Endothelial cell of umbilical vein (primary cell): ENCODE measurements at regions not wholly inside any gene's neighbourhood (a gene's known extent, or its start where the extent isn't known, plus 50 kb on each side); places are given as distances from the start of the nearest gene placed in this dataset.

ENCODE experiments used
- BruUV-seq: library from RNA; stranded (reverse); fragments of 400-500 nt; replicated peaks from 2 replicates; lab custom pipeline; 2021; lab: Mats Ljungman, UMichigan
- CTCF ChIA-PET: fragments of 300-600, 350-600 bp; sonication (Branson Sonifier 250); formaldehyde crosslinking; loops from one replicate; lab custom pipeline; 2021; ENCODE audit warnings: antibody characterized with exemption, inconsistent platforms; lab: Charles Lee
- POLR2A ChIA-PET: fragments of 300-600, 350-600 bp; sonication (Branson Sonifier 250); formaldehyde crosslinking; loops from one replicate; lab custom pipeline; 2021; ENCODE audit warnings: antibody characterized with exemption, inconsistent platforms; lab: Charles Lee
- DNase-seq: peaks from one replicate; pipeline ENCODE4 v3.0.0-alpha.2; 2011; ENCODE audit warnings: low read depth, low spot score
- FAIRE-seq: peaks from 2 replicates; lab custom pipeline; 2011; peaks lifted over from hg19 to GRCh38; lab: Jason Lieb, UNC
- H2AFZ ChIP-seq: 2 replicates; pipeline ENCODE4 v1.6.0; 2012; ENCODE audit warnings: low read depth, low read length, control low read depth, inconsistent platforms
- H3K27ac ChIP-seq: 2 replicates; pipeline ENCODE4 v1.5.1; 2011; ENCODE audit warnings: low read depth, mild to moderate bottlenecking, control low read depth, low read length, moderate library complexity; ENCODE audit not compliant: insufficient read depth
- H3K27me3 ChIP-seq, 2 experiments: 2 replicates each; pipeline versions ENCODE4 v1.6.0 to v1.6.1; 2011; ENCODE audit warnings: low read length in 2 of 2, mixed read lengths in 1 of 2; ENCODE audit not compliant: control insufficient read depth in 2 of 2, insufficient read depth in 2 of 2
- H3K36me3 ChIP-seq, 2 experiments: 2 replicates in 1 of 2; 3 replicates in 1 of 2; pipeline ENCODE4 v1.5.1; 2011; ENCODE audit warnings: low read length in 2 of 2, mild to moderate bottlenecking in 1 of 2, moderate library complexity in 1 of 2; ENCODE audit not compliant: control insufficient read depth in 2 of 2, insufficient read depth in 2 of 2; ENCODE audit errors: extremely low read depth in 1 of 2
- H3K4me1 ChIP-seq: 3 replicates; pipeline ENCODE4 v1.5.1; 2011; ENCODE audit warnings: mild to moderate bottlenecking, low read length; ENCODE audit not compliant: control insufficient read depth, insufficient read depth; ENCODE audit errors: extremely low read depth
- H3K4me2 ChIP-seq: 2 replicates; pipeline ENCODE4 v1.6.1; 2011; ENCODE audit warnings: low read length, control low read depth, mixed read lengths; ENCODE audit not compliant: insufficient read depth
- H3K4me3 ChIP-seq, 3 experiments: fragments of 200-600 bp in 1 of 3; sonication (generic), shearing (Covaris generic) in 1 of 3; replicated peaks in 1 of 3; 2 replicates each; pipeline ENCODE4 v1.5.1; 2011 to 2016; ENCODE audit warnings: control low read depth in 3 of 3, low read length in 3 of 3, mild to moderate bottlenecking in 2 of 3, inconsistent platforms in 1 of 3, low read depth in 1 of 3, moderate library complexity in 1 of 3; ENCODE audit not compliant: insufficient read depth in 1 of 3
- H3K79me2 ChIP-seq: 2 replicates; pipeline ENCODE4 v1.6.0; 2012; ENCODE audit warnings: low read length, inconsistent platforms; ENCODE audit not compliant: control insufficient read depth, insufficient read depth
- H3K9ac ChIP-seq: replicated peaks from 2 replicates; pipeline ENCODE3; 2011; ENCODE audit warnings: low read length, control low read depth; ENCODE audit not compliant: insufficient read depth; ENCODE audit errors: extremely low read depth
- H3K9me1 ChIP-seq: replicated peaks from 3 replicates; pipeline ENCODE4 v1.6.0; 2011; ENCODE audit warnings: mild to moderate bottlenecking, low read length; ENCODE audit not compliant: control insufficient read depth, insufficient read depth; ENCODE audit errors: extremely low read depth
- H3K9me3 ChIP-seq: replicated peaks from 2 replicates; pipeline ENCODE4 v1.5.1; 2012; ENCODE audit warnings: low read length, inconsistent platforms; ENCODE audit not compliant: control insufficient read depth, insufficient read depth
- H4K20me1 ChIP-seq: replicated peaks from 2 replicates; pipeline ENCODE3; 2011; ENCODE audit warnings: mild to moderate bottlenecking, low read length; ENCODE audit not compliant: control insufficient read depth, insufficient read depth; ENCODE audit errors: extremely low read depth
- EZH2 ChIP-seq: IDR thresholded peaks from 2 replicates; pipeline ENCODE4 v1.6.1; 2012; ENCODE audit warnings: borderline replicate concordance, low read depth, mild to moderate bottlenecking, moderate library complexity, low read length, inconsistent platforms; ENCODE audit not compliant: severe bottlenecking
- GATA2 ChIP-seq: IDR thresholded peaks from 2 replicates; pipeline ENCODE4 v1.7.0; 2011; ENCODE audit warnings: low read depth, mild to moderate bottlenecking, moderate library complexity, mixed read lengths, low read length; ENCODE audit not compliant: insufficient read length, insufficient read depth
- JUN ChIP-seq: IDR thresholded peaks from 2 replicates; pipeline ENCODE4 v1.6.1; 2011; ENCODE audit warnings: borderline replicate concordance, low read depth; ENCODE audit not compliant: insufficient read length, insufficient read depth
- POLR2AphosphoS5 ChIP-seq: IDR thresholded peaks from 2 replicates; pipeline ENCODE4 v1.6.1; 2012; ENCODE audit warnings: low read depth, mild to moderate bottlenecking, control low read depth, low read length, moderate library complexity; ENCODE audit not compliant: insufficient read depth
- dilution Hi-C: fragments of 300-500 bp; cut with MboI; formaldehyde crosslinking; loops from one replicate; pipeline ENCODE4 v1.15.0; 2019; ENCODE audit warnings: low sequenced_read_pairs; ENCODE audit not compliant: extremely low pct_ligation_motif_present
- intact Hi-C: fragments of 100-400 bp; cut with micrococcal nuclease; formaldehyde crosslinking; loops from one replicate; pipeline ENCODE4 v1.10.0; 2022
- TF ChIP-seq, protein P1 (sequence below), 2 donors: IDR thresholded peaks; 1 replicate in 1 of 2; 2 replicates in 1 of 2; pipeline ENCODE4 v1.5.1; 2011; ENCODE audit warnings: low read length in 2 of 2, mild to moderate bottlenecking in 2 of 2, moderate library complexity in 2 of 2, control low read depth in 1 of 2, inconsistent platforms in 1 of 2, low read depth in 1 of 2; ENCODE audit not compliant: insufficient read depth in 1 of 2; ENCODE audit errors: extremely low read depth in 1 of 2
- TF ChIP-seq, protein P2 (sequence below): IDR thresholded peaks from 2 replicates; pipeline ENCODE4 v1.6.1; 2011; ENCODE audit not compliant: insufficient read depth, insufficient read length

DNA sequence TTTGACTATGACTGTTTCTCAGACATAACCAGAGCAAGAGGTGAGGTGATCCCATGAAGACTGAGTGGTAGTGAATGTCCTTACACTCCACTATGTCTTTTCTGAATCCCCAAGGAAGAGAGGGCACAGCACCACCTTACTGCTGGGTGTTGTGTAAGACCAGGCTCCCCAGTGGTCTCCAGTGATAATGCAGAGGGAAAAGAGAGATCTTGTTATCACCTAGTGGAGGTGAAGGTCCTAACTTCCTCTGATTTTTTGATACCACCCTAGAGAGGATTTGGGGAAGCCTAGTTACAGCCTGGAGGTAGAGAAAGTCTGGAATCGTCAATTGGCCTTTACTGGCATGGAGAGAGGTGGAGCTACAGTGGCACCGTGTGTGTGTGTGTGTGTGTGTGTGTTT lies 288.0 kb upstream of the BCHE start:
- Histone ChIP-seq H3K79me2 (no peaks in the 10 kb centered on the region), H3K4me1 (no peaks in the 10 kb centered on the region), H3K9me3 (no peaks in the 10 kb centered on the region), H4K20me1 (no peaks in the 10 kb centered on the region), H2AFZ (no peak overlapping the region), H3K27me3 (no peaks in the 10 kb centered on the region), H3K4me2 (no peak overlapping the region), H3K36me3 (no peaks in the 10 kb centered on the region), H3K27ac (no peak overlapping the region), H3K9ac (no peak overlapping the region), H3K9me1 (no peaks in the 10 kb centered on the region), H3K4me3 (no peak overlapping the region)
- FAIRE-seq (no peak), DNase-seq (no peak)
- POLR2A ChIA-PET: no interaction called here
- intact Hi-C loops: no loop called here
- CTCF ChIA-PET: no interaction called here
- BruUV-seq: no TSS peak
- dilution Hi-C loops: no loop called here
- TF ChIP-seq POLR2AphosphoS5 (no peak), JUN (no peak), GATA2 (no peak), EZH2 (no peak)
- TF ChIP-seq, protein P1, sequence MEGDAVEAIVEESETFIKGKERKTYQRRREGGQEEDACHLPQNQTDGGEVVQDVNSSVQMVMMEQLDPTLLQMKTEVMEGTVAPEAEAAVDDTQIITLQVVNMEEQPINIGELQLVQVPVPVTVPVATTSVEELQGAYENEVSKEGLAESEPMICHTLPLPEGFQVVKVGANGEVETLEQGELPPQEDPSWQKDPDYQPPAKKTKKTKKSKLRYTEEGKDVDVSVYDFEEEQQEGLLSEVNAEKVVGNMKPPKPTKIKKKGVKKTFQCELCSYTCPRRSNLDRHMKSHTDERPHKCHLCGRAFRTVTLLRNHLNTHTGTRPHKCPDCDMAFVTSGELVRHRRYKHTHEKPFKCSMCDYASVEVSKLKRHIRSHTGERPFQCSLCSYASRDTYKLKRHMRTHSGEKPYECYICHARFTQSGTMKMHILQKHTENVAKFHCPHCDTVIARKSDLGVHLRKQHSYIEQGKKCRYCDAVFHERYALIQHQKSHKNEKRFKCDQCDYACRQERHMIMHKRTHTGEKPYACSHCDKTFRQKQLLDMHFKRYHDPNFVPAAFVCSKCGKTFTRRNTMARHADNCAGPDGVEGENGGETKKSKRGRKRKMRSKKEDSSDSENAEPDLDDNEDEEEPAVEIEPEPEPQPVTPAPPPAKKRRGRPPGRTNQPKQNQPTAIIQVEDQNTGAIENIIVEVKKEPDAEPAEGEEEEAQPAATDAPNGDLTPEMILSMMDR (IDR thresholded peaks at IDR 0.05; ENCODE audit: extremely low read depth in 1 of 2, insufficient read depth in 1 of 2, low read depth in 1 of 2, low read length in 2 of 2): no peak
- TF ChIP-seq, protein P2, sequence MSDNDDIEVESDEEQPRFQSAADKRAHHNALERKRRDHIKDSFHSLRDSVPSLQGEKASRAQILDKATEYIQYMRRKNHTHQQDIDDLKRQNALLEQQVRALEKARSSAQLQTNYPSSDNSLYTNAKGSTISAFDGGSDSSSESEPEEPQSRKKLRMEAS: no peak
